ENCODE measurements at regions not wholly inside any gene's neighbourhood (a gene's known extent, or its start where the extent isn't known, plus 50 kb on each side); places are given as distances from the start of the nearest gene placed in this dataset.

- peaks cover 5% of the 10 kb centered on the region for H3K9me3 ChIP-seq (ENCODE audit: control insufficient read depth, low read depth, low read length)
- no peak overlapping the region for H3K27ac ChIP-seq (ENCODE audit: low read length)
- no peaks in the 10 kb centered on the region for H3K4me1 ChIP-seq (ENCODE audit: control insufficient read depth, insufficient read depth, low read length)
- H3K4me3 ChIP-seq (ENCODE audit: low read length): no peak overlapping the region
- H3K36me3 ChIP-seq (ENCODE audit: control insufficient read depth, insufficient read depth, low read length): no peaks in the 10 kb centered on the region
- no peak for DNase-seq
- H3K27me3 ChIP-seq (ENCODE audit: control insufficient read depth, insufficient read depth, low read length): no peaks in the 10 kb centered on the region
Observed at GRCh38 chr10:75319274-75319673, 82.3 kb downstream of the ZNF503 start.

- whole genome bisulfite sequencing (ENCODE audit: insufficient coverage, low lambda C conversion rate): no CpG with 5 or more reads among the region's 1 CpG
- Histone ChIP-seq H3K9me3 (ENCODE audit: control insufficient read depth, low read depth, low read length) (peaks cover 5% of the 10 kb centered on the region), H3K4me3 (ENCODE audit: low read length) (no peak overlapping the region), H3K4me1 (ENCODE audit: control insufficient read depth, insufficient read depth, low read length) (no peaks in the 10 kb centered on the region), H3K36me3 (ENCODE audit: control insufficient read depth, insufficient read depth, low read length) (no peaks in the 10 kb centered on the region), H3K27me3 (ENCODE audit: control insufficient read depth, insufficient read depth, low read length) (no peaks in the 10 kb centered on the region), H3K27ac (ENCODE audit: low read length) (no peak overlapping the region)
- no peak for DNase-seq
Observed at GRCh38 chr10:75314570-75314969, 78.8 kb upstream of the COMTD1 start.

GRCh38 chr10:75312440-75312839, 76.7 kb upstream of the COMTD1 start:
- no peak overlapping the region for H3K4me3 ChIP-seq (ENCODE audit: low read length)
- H3K27me3 ChIP-seq (ENCODE audit: control insufficient read depth, insufficient read depth, low read length): no peaks in the 10 kb centered on the region
- H3K4me1 ChIP-seq (ENCODE audit: control insufficient read depth, insufficient read depth, low read length): no peaks in the 10 kb centered on the region
- H3K27ac ChIP-seq (ENCODE audit: low read length): no peak overlapping the region
- DNase-seq: no peak
- H3K36me3 ChIP-seq (ENCODE audit: control insufficient read depth, insufficient read depth, low read length): no peaks in the 10 kb centered on the region
- peaks cover 5% of the 10 kb centered on the region for H3K9me3 ChIP-seq (ENCODE audit: control insufficient read depth, low read depth, low read length)

- H3K4me3 ChIP-seq (ENCODE audit: low read length): no peak overlapping the region
- H3K4me1 ChIP-seq (ENCODE audit: control insufficient read depth, insufficient read depth, low read length): no peaks in the 10 kb centered on the region
- H3K27me3 ChIP-seq (ENCODE audit: control insufficient read depth, insufficient read depth, low read length): no peaks in the 10 kb centered on the region
- H3K36me3 ChIP-seq (ENCODE audit: control insufficient read depth, insufficient read depth, low read length): no peaks in the 10 kb centered on the region
- H3K27ac ChIP-seq (ENCODE audit: low read length): no peak overlapping the region
- DNase-seq: no peak
- peaks cover 4% of the 10 kb centered on the region for H3K9me3 ChIP-seq (ENCODE audit: control insufficient read depth, low read depth, low read length)
Observed at GRCh38 chr10:75305675-75306074, 69.9 kb upstream of the COMTD1 start.

GRCh38 chr10:75304741-75305390, 69.1 kb upstream of the COMTD1 start:
- no peak for DNase-seq
- 88% methylated on average over 1 of the region's 2 CpGs for WGBS (ENCODE audit: insufficient coverage, low lambda C conversion rate)
- Histone ChIP-seq H3K27me3 (ENCODE audit: control insufficient read depth, insufficient read depth, low read length) (no peaks in the 10 kb centered on the region), H3K9me3 (ENCODE audit: control insufficient read depth, low read depth, low read length) (peaks cover 4% of the 10 kb centered on the region), H3K36me3 (ENCODE audit: control insufficient read depth, insufficient read depth, low read length) (no peaks in the 10 kb centered on the region), H3K4me3 (ENCODE audit: low read length) (no peak overlapping the region), H3K27ac (ENCODE audit: low read length) (no peak overlapping the region), H3K4me1 (ENCODE audit: control insufficient read depth, insufficient read depth, low read length) (no peaks in the 10 kb centered on the region)

GRCh38 chr10:75304313-75304712, 68.6 kb upstream of the COMTD1 start:
- WGBS (ENCODE audit: insufficient coverage, low lambda C conversion rate): 83% methylated on average over 1 of the region's 1 CpG
- Histone ChIP-seq H3K9me3 (ENCODE audit: control insufficient read depth, low read depth, low read length) (peaks cover 4% of the 10 kb centered on the region), H3K27ac (ENCODE audit: low read length) (no peak overlapping the region), H3K4me3 (ENCODE audit: low read length) (no peak overlapping the region), H3K4me1 (ENCODE audit: control insufficient read depth, insufficient read depth, low read length) (no peaks in the 10 kb centered on the region), H3K27me3 (ENCODE audit: control insufficient read depth, insufficient read depth, low read length) (no peaks in the 10 kb centered on the region), H3K36me3 (ENCODE audit: control insufficient read depth, insufficient read depth, low read length) (no peaks in the 10 kb centered on the region)
- no peak for DNase-seq

- no peak for DNase-seq
- Histone ChIP-seq H3K27ac (ENCODE audit: low read length) (no peak overlapping the region), H3K4me1 (ENCODE audit: control insufficient read depth, insufficient read depth, low read length) (no peaks in the 10 kb centered on the region), H3K9me3 (ENCODE audit: control insufficient read depth, low read depth, low read length) (peaks cover 4% of the 10 kb centered on the region), H3K27me3 (ENCODE audit: control insufficient read depth, insufficient read depth, low read length) (no peaks in the 10 kb centered on the region), H3K4me3 (ENCODE audit: low read length) (no peak overlapping the region), H3K36me3 (ENCODE audit: control insufficient read depth, insufficient read depth, low read length) (no peaks in the 10 kb centered on the region)
- WGBS (ENCODE audit: insufficient coverage, low lambda C conversion rate): no CpG with 5 or more reads among the region's 2 CpGs
Observed at GRCh38 chr10:75303045-75303777, 67.5 kb upstream of the COMTD1 start.

GRCh38 chr10:75302029-75302428, 66.3 kb upstream of the COMTD1 start:
- DNase-seq: no peak
- no CpG with 5 or more reads among the region's 1 CpG for WGBS (ENCODE audit: insufficient coverage, low lambda C conversion rate)
- no peaks in the 10 kb centered on the region for H3K4me1 ChIP-seq (ENCODE audit: control insufficient read depth, insufficient read depth, low read length)

GRCh38 chr10:75297021-75297599, 61.4 kb upstream of the COMTD1 start:
- Histone ChIP-seq H3K4me1 (ENCODE audit: control insufficient read depth, insufficient read depth, low read length) (peaks cover 14% of the 10 kb centered on the region), H3K4me3 (ENCODE audit: low read length) (no peak overlapping the region), H3K27ac (ENCODE audit: low read length) (no peak overlapping the region), H3K36me3 (ENCODE audit: control insufficient read depth, insufficient read depth, low read length) (no peaks in the 10 kb centered on the region), H3K9me3 (ENCODE audit: control insufficient read depth, low read depth, low read length) (peaks cover 2% of the 10 kb centered on the region), H3K27me3 (ENCODE audit: control insufficient read depth, insufficient read depth, low read length) (no peaks in the 10 kb centered on the region)
- WGBS (ENCODE audit: insufficient coverage, low lambda C conversion rate): no CpG with 5 or more reads among the region's 2 CpGs
- no peak for DNase-seq

More at GRCh38 chr10:75302029-75302428, 66.3 kb upstream of the COMTD1 start:
- no peak overlapping the region for H3K27ac ChIP-seq (ENCODE audit: low read length)
- no peaks in the 10 kb centered on the region for H3K27me3 ChIP-seq (ENCODE audit: control insufficient read depth, insufficient read depth, low read length)
- H3K36me3 ChIP-seq (ENCODE audit: control insufficient read depth, insufficient read depth, low read length): no peaks in the 10 kb centered on the region
- H3K4me3 ChIP-seq (ENCODE audit: low read length): no peak overlapping the region
- H3K9me3 ChIP-seq (ENCODE audit: control insufficient read depth, low read depth, low read length): peaks cover 4% of the 10 kb centered on the region

- whole genome bisulfite sequencing (ENCODE audit: insufficient coverage, low lambda C conversion rate): no CpG with 5 or more reads among the region's 10 CpGs
- peak overlapping the region; percentile 32 for H3K27ac ChIP-seq (ENCODE audit: low read length)
- no peaks in the 10 kb centered on the region for H3K36me3 ChIP-seq (ENCODE audit: control insufficient read depth, insufficient read depth, low read length)
- DNase-seq: peak in 1 of 2 donors; percentile 35
- H3K4me1 ChIP-seq (ENCODE audit: control insufficient read depth, insufficient read depth, low read length): peaks cover 14% of the 10 kb centered on the region
- no peaks in the 10 kb centered on the region for H3K27me3 ChIP-seq (ENCODE audit: control insufficient read depth, insufficient read depth, low read length)
- H3K4me3 ChIP-seq (ENCODE audit: low read length): no peak overlapping the region
- H3K9me3 ChIP-seq (ENCODE audit: control insufficient read depth, low read depth, low read length): no peaks in the 10 kb centered on the region
Observed at GRCh38 chr10:75295868-75296441, 60.2 kb upstream of the COMTD1 start.
